GM12892 (cell line): ENCODE measurements at regions not wholly inside any gene's neighbourhood (a gene's known extent, or its start where the extent isn't known, plus 50 kb on each side); places are given as distances from the start of the nearest gene placed in this dataset.

ENCODE experiments used
- POLR2A ChIP-seq: IDR thresholded peaks from 2 replicates; pipeline ENCODE4 v1.6.1; 2011; ENCODE audit warnings: low read depth, low read length, control low read depth
- POLR2AphosphoS5 ChIP-seq: IDR thresholded peaks from 2 replicates; pipeline ENCODE4 v1.6.1; 2011; ENCODE audit warnings: low read depth, low read length, control low read depth
- TAF1 ChIP-seq: IDR thresholded peaks from 2 replicates; pipeline ENCODE4 v1.6.1; 2011; ENCODE audit warnings: low read depth, mild to moderate bottlenecking, control low read depth, low read length, borderline replicate concordance

DNA sequence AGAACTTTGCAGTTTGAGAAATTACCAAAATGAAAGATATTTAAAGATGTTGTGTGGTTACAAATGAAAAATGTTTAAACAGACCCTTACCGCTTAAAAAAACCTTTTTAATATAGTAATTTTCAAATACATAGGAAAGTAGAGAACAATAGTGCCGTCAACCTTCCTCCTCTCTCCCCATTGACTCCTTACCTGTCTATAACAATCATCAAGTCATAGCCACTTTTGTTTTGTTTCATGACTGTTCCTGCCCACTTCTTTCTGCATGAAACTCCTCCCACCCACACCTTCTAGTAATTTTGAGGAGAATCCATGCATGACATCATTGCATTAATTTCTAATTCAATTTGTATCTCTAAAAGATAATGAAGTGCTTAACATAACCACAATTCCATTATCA lies 76.5 kb upstream of the ATP8A1 start:
- TF ChIP-seq POLR2A (no peak), POLR2AphosphoS5 (no peak), TAF1 (no peak)
